NCI-H1092 treated with DMSO at 0.1 percent for 48 hours (cell line): ENCODE measurements at regions not wholly inside any gene's neighbourhood (a gene's known extent, or its start where the extent isn't known, plus 50 kb on each side); places are given as distances from the start of the nearest gene placed in this dataset.
A peak's percentile ranks its signal among the peaks of the same experiment; 100 is the strongest.

Experiments used
- DNase-seq: peaks from one replicate; lab custom pipeline; 2025; lab: John Stamatoyannopoulos, UW

GRCh38 chr14:34243401-34243800 is 218.6 kb downstream of the SPTSSA start:
- no peak for DNase-seq

- no peak for DNase-seq
Observed at GRCh38 chr14:34243001-34243400, 219.0 kb downstream of the SPTSSA start.

GRCh38 chr14:34241185-34241711 is 220.8 kb downstream of the SPTSSA start:
- DNase-seq: no peak

DNA sequence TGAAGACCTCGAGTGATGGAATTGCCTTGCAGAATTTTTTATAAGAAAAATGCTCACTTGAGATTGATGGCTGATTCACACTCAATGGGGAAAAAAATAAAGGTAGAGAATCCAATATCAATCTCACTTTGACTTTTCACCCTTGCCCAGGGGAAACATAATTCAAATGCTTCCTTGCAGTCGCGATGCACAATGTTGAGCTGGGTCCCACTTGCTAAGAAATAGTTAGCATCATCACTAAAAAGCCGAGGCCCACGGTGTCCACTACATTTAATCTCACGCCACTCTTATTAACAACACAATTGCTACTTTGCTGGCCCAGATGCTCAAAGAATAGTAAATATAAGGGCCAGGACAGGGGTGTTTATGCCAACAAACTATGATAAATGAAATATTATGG is 223.4 kb downstream of the SPTSSA start:
- no peak for DNase-seq

GRCh38 chr14:34237677-34238076 is 224.4 kb downstream of the SPTSSA start:
- no peak for DNase-seq

DNA sequence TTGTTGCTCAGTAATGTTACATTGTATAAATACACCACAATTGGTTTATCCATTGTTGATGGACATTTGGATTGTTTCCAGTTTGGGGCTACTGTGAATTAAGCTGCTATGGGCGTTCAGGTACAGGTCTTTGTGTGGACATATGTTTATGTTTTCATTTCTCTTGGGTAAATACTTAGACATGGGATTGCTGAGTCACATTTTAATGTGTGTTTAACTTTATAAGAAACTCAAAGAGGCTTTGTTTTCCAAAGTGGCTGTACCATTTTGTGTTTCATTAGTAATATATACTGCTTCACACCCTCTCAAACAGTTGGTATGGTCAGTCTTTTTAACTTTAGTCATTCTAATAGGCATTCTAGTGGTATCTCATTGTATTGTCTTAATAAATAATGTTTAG is 225.0 kb downstream of the SPTSSA start:
- DNase-seq: no peak

DNA sequence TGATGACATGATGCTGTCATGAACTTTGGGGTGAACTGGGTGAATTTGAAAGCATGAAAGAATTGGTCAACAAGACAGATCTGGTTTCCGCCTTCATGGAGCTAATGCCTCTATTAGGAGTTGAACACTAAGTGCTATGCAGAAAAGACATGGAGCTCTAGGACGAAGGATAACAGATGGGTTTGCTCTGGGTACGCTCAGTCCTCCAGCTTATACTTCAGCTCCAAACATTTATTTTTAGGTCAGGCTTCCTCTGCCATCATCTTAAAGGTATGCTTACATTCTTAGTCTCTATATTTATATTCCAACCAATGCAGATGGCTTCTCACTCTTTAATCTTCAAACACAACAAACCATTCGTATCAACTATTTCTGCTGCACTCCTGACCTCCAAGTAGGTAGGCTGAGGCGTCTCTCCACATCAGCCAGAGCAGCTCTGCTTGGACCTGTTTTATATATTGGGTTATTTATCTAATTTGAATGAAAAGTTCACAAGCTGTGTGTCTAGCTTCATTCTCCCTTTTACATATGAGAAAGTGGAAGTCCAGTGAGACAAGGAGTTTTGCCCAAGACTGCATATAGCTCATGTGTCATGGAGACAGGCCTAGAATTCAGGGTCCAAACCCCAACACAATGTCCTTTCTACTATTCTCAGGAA is 226.3 kb downstream of the SPTSSA start:
- DNase-seq: no peak

DNA sequence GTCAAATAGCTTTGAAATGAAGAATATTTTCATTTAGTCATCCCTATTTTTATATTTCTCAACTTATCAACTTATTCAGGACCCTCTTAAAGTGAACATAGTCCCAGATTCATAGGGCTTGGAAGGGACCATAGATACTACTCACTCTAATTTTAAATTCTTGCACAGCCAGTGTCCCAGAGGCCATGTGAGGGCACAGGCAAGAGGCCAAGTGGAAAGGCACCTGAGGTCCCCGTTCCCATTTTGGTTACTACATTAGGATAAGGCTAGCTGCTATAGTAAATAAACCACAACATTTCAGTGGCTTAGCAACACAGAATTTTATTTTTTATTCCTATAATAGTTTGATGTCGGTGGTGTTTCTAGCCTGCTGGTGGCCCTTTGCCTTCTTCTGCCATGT is 227.8 kb downstream of the SPTSSA start:
- no peak for DNase-seq

DNA sequence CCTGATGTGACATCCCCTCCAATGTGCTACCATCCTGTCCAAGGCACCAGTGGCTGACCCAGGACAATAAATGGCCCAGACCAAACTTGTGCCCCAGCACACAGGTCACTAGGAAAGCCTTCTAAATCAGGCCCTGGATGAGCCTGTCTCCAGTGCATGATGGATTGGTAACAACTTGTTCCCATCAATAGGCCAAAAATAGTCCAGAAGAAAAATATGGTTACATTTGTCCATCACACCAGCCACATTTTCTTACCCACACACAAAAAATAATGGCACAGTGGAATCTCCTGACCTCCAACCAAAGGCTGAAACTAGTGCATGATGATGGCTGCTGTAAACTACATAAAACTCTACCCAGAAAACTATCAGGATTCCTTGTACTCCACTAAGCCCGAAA is 228.4 kb downstream of the SPTSSA start:
- no peak for DNase-seq

DNA sequence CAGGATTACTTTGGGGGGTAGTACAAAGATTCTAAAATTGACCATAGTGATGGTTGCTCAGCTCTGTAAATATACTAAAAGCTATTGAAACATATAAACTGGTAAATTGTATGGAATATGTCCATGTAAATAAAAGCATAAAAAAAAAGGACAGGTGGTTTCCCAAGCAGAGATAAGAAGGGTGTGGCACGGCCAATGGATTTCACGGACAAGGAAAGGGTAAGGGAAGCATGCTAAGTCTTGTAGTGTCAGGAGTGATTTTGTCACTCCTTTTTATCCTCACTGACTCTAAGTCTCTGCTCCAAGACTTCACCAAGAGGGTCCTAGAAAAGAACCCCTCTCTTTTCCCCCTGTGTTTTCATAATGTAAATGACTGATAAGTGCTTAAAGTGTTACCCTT is 229.2 kb downstream of the SPTSSA start:
- no peak for DNase-seq

DNA sequence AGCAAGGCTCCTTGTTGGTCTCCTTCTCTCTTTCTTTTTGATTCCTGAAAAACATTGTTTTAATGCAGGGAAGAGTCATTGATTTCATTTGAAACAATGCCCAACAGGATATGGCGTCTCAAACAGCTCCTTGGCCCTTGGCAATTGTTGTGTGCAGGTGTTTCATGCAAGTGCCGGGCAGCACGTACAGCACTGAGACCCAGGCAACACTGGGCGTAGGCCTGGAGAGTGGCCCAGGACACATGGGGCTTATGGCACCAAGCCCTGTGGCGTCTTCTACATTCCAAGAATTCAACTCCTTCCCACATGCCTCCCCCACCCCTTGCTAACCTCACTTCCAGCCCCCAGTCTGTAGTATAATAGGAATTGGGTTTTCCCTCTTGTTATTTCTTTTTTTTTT is 230.4 kb downstream of the SPTSSA start:
- DNase-seq: no peak

DNA sequence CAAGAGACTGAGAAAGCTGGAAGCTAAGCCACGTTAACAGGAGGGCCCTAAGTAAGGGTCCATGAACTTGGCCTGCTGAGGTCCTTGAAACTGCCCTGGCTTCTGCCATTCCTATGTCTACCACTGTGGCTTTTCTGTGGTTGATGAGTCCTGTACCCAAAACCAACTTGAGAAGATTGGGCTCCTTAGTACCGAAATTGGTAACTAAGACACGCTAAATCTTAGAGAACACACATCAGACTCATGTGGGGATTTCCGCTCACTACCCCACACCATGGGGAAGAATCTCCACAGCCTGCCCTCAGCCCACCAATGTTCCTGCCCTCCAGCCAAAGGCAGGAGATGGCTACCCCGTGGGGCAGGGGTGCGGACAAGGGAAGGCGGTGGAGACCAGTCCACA is 232.9 kb downstream of the SPTSSA start:
- DNase-seq: no peak

GRCh38 chr14:34228650-34228976 is 233.4 kb downstream of the SPTSSA start:
- no peak for DNase-seq

GRCh38 chr14:34227834-34228649 is 234.0 kb downstream of the SPTSSA start:
- DNase-seq: peak; percentile 74

DNA sequence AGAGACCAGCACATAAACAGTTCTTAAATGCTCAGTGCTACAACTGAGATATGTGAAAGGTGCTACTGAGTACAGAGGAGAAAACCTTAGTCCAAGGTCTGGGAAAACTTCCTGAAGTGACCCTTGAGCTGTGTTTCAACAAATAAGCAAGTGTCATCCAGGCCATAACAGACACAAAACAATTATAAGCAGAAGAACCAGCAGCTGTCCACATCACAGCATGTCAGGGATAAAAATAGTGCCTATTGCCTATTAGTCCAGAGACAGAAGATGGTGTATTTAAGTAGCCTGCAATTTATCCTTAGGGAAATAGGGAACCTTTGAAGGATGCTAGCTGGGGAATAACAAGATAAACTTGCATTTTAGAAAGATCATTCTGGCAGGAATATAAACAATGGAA is 237.8 kb downstream of the SPTSSA start:
- no peak for DNase-seq

- DNase-seq: no peak
Observed at GRCh38 chr14:34223373-34224148, 238.5 kb downstream of the SPTSSA start.

- peak; percentile 17 for DNase-seq
Observed at GRCh38 chr14:34222867-34223266, 239.2 kb downstream of the SPTSSA start.

- DNase-seq: no peak
Observed at GRCh38 chr14:34222122-34222521, 239.9 kb downstream of the SPTSSA start.

- no peak for DNase-seq
Observed at GRCh38 chr14:34220921-34221320, 241.1 kb downstream of the SPTSSA start.

GRCh38 chr14:34220378-34220706 is 241.7 kb downstream of the SPTSSA start:
- no peak for DNase-seq

DNA sequence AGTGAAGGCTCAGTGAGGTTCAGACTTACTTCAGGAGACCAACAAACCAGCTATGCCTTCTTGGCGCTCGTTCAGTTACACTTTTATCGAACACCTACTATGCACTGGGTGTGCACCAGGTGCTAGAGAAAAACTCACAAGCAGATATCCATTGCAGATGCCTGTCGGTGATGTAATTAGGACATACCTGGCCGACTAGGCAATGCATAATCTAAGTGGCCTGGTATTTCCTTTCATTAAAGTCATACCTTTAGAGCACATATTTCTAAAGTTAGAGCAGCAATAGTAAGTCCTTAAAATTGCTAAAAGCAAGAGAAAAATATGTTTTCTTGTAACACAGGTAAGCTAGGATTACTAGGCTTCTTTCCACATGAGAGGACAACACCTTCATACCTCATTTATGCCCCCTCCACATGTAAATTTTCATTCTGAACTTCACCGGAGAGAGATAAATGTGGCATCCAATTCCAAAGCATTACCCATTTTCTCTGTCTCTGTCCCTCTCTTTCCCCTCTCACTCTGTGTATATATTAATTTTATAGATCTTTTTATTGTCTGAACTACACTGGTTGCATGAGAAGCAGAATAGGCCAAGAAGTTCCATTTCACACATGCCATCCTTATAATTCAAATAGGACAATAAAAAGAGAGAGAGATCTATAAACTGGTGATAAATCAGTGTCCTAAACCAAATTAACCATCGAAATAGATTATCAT is 242.2 kb downstream of the SPTSSA start:
- no peak for DNase-seq

DNA sequence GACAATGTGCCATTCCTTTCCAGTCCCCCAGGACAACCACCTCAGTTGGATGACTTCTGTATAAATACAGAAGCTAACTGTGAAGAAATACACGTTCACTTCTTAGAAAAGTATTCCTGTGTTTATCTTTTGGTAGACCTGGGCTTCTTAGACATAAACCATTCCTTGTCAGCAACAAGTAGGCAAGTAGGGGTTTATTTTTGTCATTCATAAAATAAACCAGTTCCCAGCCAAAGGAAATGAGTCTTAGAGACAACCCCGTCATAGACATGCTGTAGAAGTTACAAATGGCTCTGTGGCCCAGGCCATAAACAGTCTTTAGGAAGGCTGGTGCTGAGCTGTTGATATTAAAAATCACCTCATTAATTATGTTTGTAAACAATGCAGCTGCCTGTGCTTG is 243.2 kb downstream of the SPTSSA start:
- no peak for DNase-seq
